ENCODE measurements at regions not wholly inside any gene's neighbourhood (a gene's known extent, or its start where the extent isn't known, plus 50 kb on each side); places are given as distances from the start of the nearest gene placed in this dataset.

- H3K9me3 ChIP-seq, result no peaks in the 10 kb centered on the region
- WGBS, 2 donors (ENCODE audit: low coverage in 1 of 2), result 56 to 69% methylated on average over 2 of the region's 2 CpGs
- no peak overlapping the region for H3K4me3 ChIP-seq
- TF ChIP-seq POLR2AphosphoS5 (IDR thresholded peaks at IDR 0.05) (no peak), EP300 (IDR thresholded peaks at IDR 0.05) (no peak), CTCF (IDR thresholded peaks at IDR 0.05) (no peak), POLR2A (IDR thresholded peaks at IDR 0.05) (no peak)
- H3K4me1 ChIP-seq, result no peaks in the 10 kb centered on the region
- H3K27me3 ChIP-seq, result no peaks in the 10 kb centered on the region
- H3K36me3 ChIP-seq, result no peaks in the 10 kb centered on the region
- H3K27ac ChIP-seq, result no peak overlapping the region
- no peak for ATAC-seq
Observed at GRCh38 chr5:92402045-92402444, 1018.9 kb upstream of the ARRDC3 start.

GRCh38 chr5:92401492-92401891 lies 1018.4 kb upstream of the ARRDC3 start:
- Histone ChIP-seq H3K4me3 (no peak overlapping the region), H3K36me3 (no peaks in the 10 kb centered on the region), H3K9me3 (no peaks in the 10 kb centered on the region), H3K4me1 (no peaks in the 10 kb centered on the region), H3K27me3 (no peaks in the 10 kb centered on the region), H3K27ac (no peak overlapping the region)
- no peak for ATAC-seq
- TF ChIP-seq EP300 (IDR thresholded peaks at IDR 0.05), result no peak
- WGBS, 2 donors (ENCODE audit: low coverage in 1 of 2), result 39 to 41% methylated on average over 5 of the region's 5 CpGs

- no peaks in the 10 kb centered on the region for H3K36me3 ChIP-seq
- no peak for TF ChIP-seq POLR2AphosphoS5 (IDR thresholded peaks at IDR 0.05)
- TF ChIP-seq POLR2A (IDR thresholded peaks at IDR 0.05), result no peak
- no peak for TF ChIP-seq EP300 (IDR thresholded peaks at IDR 0.05)
- TF ChIP-seq CTCF (IDR thresholded peaks at IDR 0.05), result no peak
- no peaks in the 10 kb centered on the region for H3K4me1 ChIP-seq
- no peaks in the 10 kb centered on the region for H3K27me3 ChIP-seq
- 63 to 88% methylated on average over 1 of the region's 1 CpG for WGBS, 2 donors (ENCODE audit: low coverage in 1 of 2)
- no peak for ATAC-seq
- no peak overlapping the region for H3K27ac ChIP-seq
- H3K9me3 ChIP-seq, result no peaks in the 10 kb centered on the region
- no peak overlapping the region for H3K4me3 ChIP-seq
Observed at GRCh38 chr5:92394936-92395335, 1011.8 kb upstream of the ARRDC3 start.

- Histone ChIP-seq H3K4me3 (no peak overlapping the region), H3K4me1 (no peaks in the 10 kb centered on the region), H3K27ac (no peak overlapping the region), H3K9me3 (no peaks in the 10 kb centered on the region), H3K36me3 (no peaks in the 10 kb centered on the region), H3K27me3 (no peaks in the 10 kb centered on the region)
- TF ChIP-seq EP300 (IDR thresholded peaks at IDR 0.05), result no peak
- no peak for TF ChIP-seq CTCF (IDR thresholded peaks at IDR 0.05)
- TF ChIP-seq POLR2A (IDR thresholded peaks at IDR 0.05), result no peak
- no peak for TF ChIP-seq POLR2AphosphoS5 (IDR thresholded peaks at IDR 0.05)
- WGBS, 2 donors (ENCODE audit: low coverage in 1 of 2), result 25 to 50% methylated on average over 1 of the region's 1 CpG
- ATAC-seq, result no peak
Observed at GRCh38 chr5:92390657-92391056, 1007.5 kb upstream of the ARRDC3 start.

GRCh38 chr5:92380069-92380770 lies 997.1 kb upstream of the ARRDC3 start:
- Histone ChIP-seq H3K9me3 (no peaks in the 10 kb centered on the region), H3K27me3 (no peaks in the 10 kb centered on the region), H3K4me3 (no peak overlapping the region), H3K36me3 (no peaks in the 10 kb centered on the region), H3K27ac (no peak overlapping the region), H3K4me1 (no peaks in the 10 kb centered on the region)
- WGBS, 2 donors (ENCODE audit: low coverage in 1 of 2), result 60 to 64% methylated on average over 1 of the region's 1 CpG
- ATAC-seq, result no peak
- TF ChIP-seq POLR2A (IDR thresholded peaks at IDR 0.05) (no peak), POLR2AphosphoS5 (IDR thresholded peaks at IDR 0.05) (no peak), EP300 (IDR thresholded peaks at IDR 0.05) (no peak), CTCF (IDR thresholded peaks at IDR 0.05) (no peak)
